Calu3 (cell line): ENCODE measurements at regions not wholly inside any gene's neighbourhood (a gene's known extent, or its start where the extent isn't known, plus 50 kb on each side); places are given as distances from the start of the nearest gene placed in this dataset.

ENCODE experiments used
- BruUV-seq: library from RNA; stranded (reverse); fragments of 400-500 nt; replicated peaks from 2 replicates; lab custom pipeline; 2021; lab: Mats Ljungman, UMichigan
- CTCF ChIA-PET: fragments of 300-600 bp; sonication (Branson Sonifier 250); formaldehyde crosslinking; loops from one replicate; lab custom pipeline; 2022; ENCODE audit warnings: antibody characterized with exemption; lab: Charles Lee
- DNase-seq: peaks from one replicate; pipeline ENCODE4 v3.0.0; 2022
- H3K27ac Mint-ChIP-seq: one replicate; pipeline ENCODE4 v1.8.0; 2022; ENCODE audit warnings: mixed read lengths; ENCODE audit not compliant: unreplicated experiment
- H3K27me3 Mint-ChIP-seq: one replicate; pipeline ENCODE4 v1.8.0; 2022; ENCODE audit warnings: mixed read lengths; ENCODE audit not compliant: unreplicated experiment
- H3K36me3 Mint-ChIP-seq: one replicate; pipeline ENCODE4 v1.8.0; 2022; ENCODE audit warnings: mild to moderate bottlenecking, moderate library complexity, mixed read lengths; ENCODE audit not compliant: insufficient read depth, unreplicated experiment
- H3K4me1 Mint-ChIP-seq: one replicate; pipeline ENCODE4 v1.8.0; 2022; ENCODE audit warnings: mild to moderate bottlenecking, low read depth, mixed read lengths; ENCODE audit not compliant: unreplicated experiment
- H3K4me3 Mint-ChIP-seq: one replicate; pipeline ENCODE4 v1.8.0; 2022; ENCODE audit warnings: mild to moderate bottlenecking, low read depth, moderate library complexity, mixed read lengths; ENCODE audit not compliant: unreplicated experiment
- H3K9me3 Mint-ChIP-seq: one replicate; pipeline ENCODE4 v1.8.0; 2022; ENCODE audit warnings: low read depth, mixed read lengths; ENCODE audit not compliant: unreplicated experiment
- CTCF ChIP-seq: fragments of 200-600 bp; IDR thresholded peaks from one replicate; pipeline ENCODE4 v1.8.0; 2022; ENCODE audit warnings: antibody characterized with exemption; ENCODE audit not compliant: unreplicated experiment
- intact Hi-C: fragments of 100-400 bp; cut with micrococcal nuclease; formaldehyde crosslinking; loops from one replicate; pipeline ENCODE4 v1.10.0; 2022; ENCODE audit not compliant: unreplicated experiment

GRCh38 chr2:66170744-66171330 lies 264.1 kb upstream of the MEIS1 start:
- Mint-ChIP-seq H3K4me3 (no peak overlapping the region), H3K9me3 (no peaks in the 10 kb centered on the region), H3K36me3 (no peaks in the 10 kb centered on the region), H3K4me1 (no peaks in the 10 kb centered on the region), H3K27ac (no peak overlapping the region), H3K27me3 (peaks cover 1% of the 10 kb centered on the region)
- CTCF ChIA-PET: no interaction called here
- no peak for DNase-seq
- intact Hi-C loops: no loop called here
- no peak for TF ChIP-seq CTCF
- BruUV-seq: no TSS peak

- DNase-seq: no peak
- no peaks in the 10 kb centered on the region for H3K4me1 Mint-ChIP-seq
- H3K9me3 Mint-ChIP-seq: no peaks in the 10 kb centered on the region
- no peak overlapping the region for H3K4me3 Mint-ChIP-seq
- H3K27me3 Mint-ChIP-seq: peaks cover 8% of the 10 kb centered on the region
- no peaks in the 10 kb centered on the region for H3K36me3 Mint-ChIP-seq
- no peak for TF ChIP-seq CTCF
- BruUV-seq: no TSS peak
- no peak overlapping the region for H3K27ac Mint-ChIP-seq
- intact Hi-C loops: no loop called here
- CTCF ChIA-PET: no interaction called here
Observed at GRCh38 chr2:66169076-66169475, 265.8 kb upstream of the MEIS1 start.

GRCh38 chr2:66164470-66164869 lies 270.5 kb upstream of the MEIS1 start:
- no peak overlapping the region for H3K4me3 Mint-ChIP-seq
- H3K4me1 Mint-ChIP-seq: no peaks in the 10 kb centered on the region
- intact Hi-C loops: no loop called here
- no peaks in the 10 kb centered on the region for H3K36me3 Mint-ChIP-seq
- no TSS peak for BruUV-seq
- no peaks in the 10 kb centered on the region for H3K9me3 Mint-ChIP-seq
- no peak for TF ChIP-seq CTCF
- DNase-seq: no peak
- CTCF ChIA-PET: no interaction called here
- H3K27me3 Mint-ChIP-seq: peaks cover 8% of the 10 kb centered on the region
- no peak overlapping the region for H3K27ac Mint-ChIP-seq

GRCh38 chr2:66156171-66156570 lies 278.8 kb upstream of the MEIS1 start:
- no peak for TF ChIP-seq CTCF
- Mint-ChIP-seq H3K36me3 (no peaks in the 10 kb centered on the region), H3K4me1 (no peaks in the 10 kb centered on the region), H3K9me3 (peaks cover 23% of the 10 kb centered on the region), H3K4me3 (no peak overlapping the region), H3K27me3 (no peaks in the 10 kb centered on the region), H3K27ac (no peak overlapping the region)
- DNase-seq: no peak
- intact Hi-C loops: no loop called here
- no TSS peak for BruUV-seq
- CTCF ChIA-PET: no interaction called here
